Spinal cord (tissue), 9 donors: ENCODE measurements at regions not wholly inside any gene's neighbourhood (a gene's known extent, or its start where the extent isn't known, plus 50 kb on each side); places are given as distances from the start of the nearest gene placed in this dataset.

Experiments used
- DNase-seq, 6 donors: peaks; one replicate each; pipeline versions ENCODE4 v3.0.0 to v3.0.0-alpha.2; 2013 to 2015; ENCODE audit warnings: low spot score in 6 of 6, low read depth in 4 of 6
- H3K27ac ChIP-seq: one replicate; pipeline ENCODE4 v1.5.1; 2013; ENCODE audit warnings: low read depth, low read length, control low read depth
- H3K27me3 ChIP-seq: one replicate; pipeline ENCODE4 v1.6.1; 2013; ENCODE audit warnings: low read length; ENCODE audit not compliant: control insufficient read depth, insufficient read depth
- H3K36me3 ChIP-seq: one replicate; pipeline ENCODE4 v1.6.1; 2013; ENCODE audit warnings: low read length; ENCODE audit not compliant: control insufficient read depth, insufficient read depth
- H3K4me1 ChIP-seq: one replicate; pipeline ENCODE4 v1.6.1; 2013; ENCODE audit warnings: low read length; ENCODE audit not compliant: control insufficient read depth, insufficient read depth
- H3K4me3 ChIP-seq: one replicate; pipeline ENCODE4 v1.5.1; 2013; ENCODE audit warnings: low read depth, low read length, control low read depth
- H3K9me3 ChIP-seq: one replicate; pipeline ENCODE4 v1.6.1; 2013; ENCODE audit warnings: low read length; ENCODE audit not compliant: control insufficient read depth, insufficient read depth
- WGBS: methylation state at CpG from one replicate; pipeline ENCODE4 v1.1.5; 2013; ENCODE audit warnings: missing lambda C conversion rate; ENCODE audit not compliant: insufficient coverage; 5-methylcytosine and 5-hydroxymethylcytosine counted together
- donor health status: healthy.

DNA sequence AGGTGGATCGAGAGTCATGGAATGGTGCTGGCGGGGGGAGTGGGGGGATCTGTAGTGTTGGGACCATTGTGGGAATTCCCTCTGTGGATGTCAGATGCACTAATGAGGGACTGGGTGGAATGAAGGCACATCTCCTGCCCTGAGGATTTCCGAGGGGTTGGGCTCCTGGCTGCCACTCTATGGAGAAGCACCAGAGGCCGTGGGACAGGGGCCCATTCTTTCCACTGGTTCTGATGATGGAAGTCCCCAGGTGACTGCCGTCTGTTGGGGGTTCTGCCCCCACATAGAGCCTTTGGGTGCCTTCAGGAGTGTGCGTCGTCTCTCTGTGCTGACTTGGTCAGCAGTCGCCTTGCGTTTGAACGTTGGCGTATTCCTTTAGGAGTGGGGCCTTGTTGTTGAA lies 202.9 kb downstream of the GLRX3 start:
- 96% methylated on average over 5 of the region's 11 CpGs for WGBS
- Histone ChIP-seq H3K27me3 (no peaks in the 10 kb centered on the region), H3K36me3 (no peaks in the 10 kb centered on the region)

GRCh38 chr10:130339911-130340310 lies 203.7 kb downstream of the GLRX3 start:
- Histone ChIP-seq H3K9me3 (no peaks in the 10 kb centered on the region), H3K4me3 (no peak overlapping the region), H3K27me3 (no peaks in the 10 kb centered on the region), H3K27ac (no peak overlapping the region), H3K4me1 (peaks cover 7% of the 10 kb centered on the region), H3K36me3 (no peaks in the 10 kb centered on the region)
- DNase-seq = no peak
- 61% methylated on average over 7 of the region's 7 CpGs for WGBS

More for the DNA sequence above, 202.9 kb downstream of the GLRX3 start:
- no peak for DNase-seq
- Histone ChIP-seq H3K27ac (no peak overlapping the region), H3K4me1 (peaks cover 7% of the 10 kb centered on the region), H3K9me3 (no peaks in the 10 kb centered on the region), H3K4me3 (no peak overlapping the region)

GRCh38 chr10:130340816-130341215 lies 204.6 kb downstream of the GLRX3 start:
- H3K36me3 ChIP-seq = no peaks in the 10 kb centered on the region
- no peak for DNase-seq
- WGBS = 75% methylated on average over 5 of the region's 5 CpGs
- H3K9me3 ChIP-seq = no peaks in the 10 kb centered on the region
- no peak overlapping the region for H3K4me3 ChIP-seq
- H3K4me1 ChIP-seq = peaks cover 7% of the 10 kb centered on the region
- no peaks in the 10 kb centered on the region for H3K27me3 ChIP-seq
- H3K27ac ChIP-seq = no peak overlapping the region

GRCh38 chr10:130341356-130341755 lies 205.2 kb downstream of the GLRX3 start:
- Histone ChIP-seq H3K9me3 (no peaks in the 10 kb centered on the region), H3K4me1 (peaks cover 7% of the 10 kb centered on the region), H3K36me3 (no peaks in the 10 kb centered on the region), H3K27me3 (no peaks in the 10 kb centered on the region), H3K27ac (no peak overlapping the region), H3K4me3 (no peak overlapping the region)
- DNase-seq = peak in 2 of 6 donors; percentile 47 to 78
- 21% methylated on average over 5 of the region's 6 CpGs for WGBS

- Histone ChIP-seq H3K27me3 (no peaks in the 10 kb centered on the region), H3K9me3 (no peaks in the 10 kb centered on the region), H3K27ac (no peak overlapping the region), H3K36me3 (no peaks in the 10 kb centered on the region), H3K4me3 (no peak overlapping the region), H3K4me1 (no peaks in the 10 kb centered on the region)
- no CpG with 5 or more reads among the region's 1 CpG for WGBS
- peak in 1 of 6 donors; percentile 57 for DNase-seq
Observed at GRCh38 chr10:130345728-130346127, 209.5 kb downstream of the GLRX3 start.

- H3K4me3 ChIP-seq = no peak overlapping the region
- no peak overlapping the region for H3K27ac ChIP-seq
- no peaks in the 10 kb centered on the region for H3K4me1 ChIP-seq
- no peaks in the 10 kb centered on the region for H3K9me3 ChIP-seq
- H3K27me3 ChIP-seq = no peaks in the 10 kb centered on the region
- 86% methylated on average over 2 of the region's 3 CpGs for WGBS
- no peaks in the 10 kb centered on the region for H3K36me3 ChIP-seq
- no peak for DNase-seq
Observed at GRCh38 chr10:130350996-130351395, 214.8 kb downstream of the GLRX3 start.

DNA sequence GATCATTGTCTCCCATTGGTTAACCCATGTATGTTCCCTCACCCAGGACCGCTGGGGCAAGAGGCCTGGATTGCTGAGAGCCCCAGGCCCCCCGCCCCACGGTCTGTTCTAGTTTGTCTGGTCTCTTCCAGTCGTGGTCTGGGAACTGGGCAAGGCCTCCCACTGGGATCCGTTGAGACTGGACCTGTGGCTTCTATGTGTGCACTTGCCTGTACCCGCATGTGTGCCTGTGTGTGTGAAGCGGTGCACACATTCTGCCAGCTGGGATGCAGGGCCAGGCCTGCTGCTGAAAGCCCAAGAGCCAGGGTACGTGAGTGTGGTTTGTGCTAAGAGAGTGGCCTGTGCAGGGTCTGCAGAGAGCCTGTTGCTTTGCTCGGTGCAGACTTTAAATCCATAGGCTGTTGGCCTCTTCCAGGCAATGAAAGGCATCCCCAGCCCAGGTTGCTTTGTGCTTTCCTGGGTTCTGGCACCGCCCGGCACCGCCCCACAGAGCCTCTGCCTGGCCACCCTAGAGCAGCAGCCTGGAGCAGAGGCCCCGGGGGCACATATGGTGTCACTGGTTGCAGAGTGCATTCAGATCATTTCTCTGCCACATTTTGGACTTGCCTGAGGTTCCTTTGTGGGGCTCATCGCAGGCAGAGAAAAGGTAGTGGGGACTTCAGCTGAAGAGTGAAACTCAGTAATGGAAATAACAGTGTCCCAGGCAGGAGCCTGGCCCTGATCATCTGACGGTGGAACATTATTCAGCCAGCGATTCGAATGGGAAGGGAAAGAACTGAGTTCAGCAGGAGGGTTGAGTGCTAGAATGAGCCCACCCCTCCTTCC lies 215.5 kb downstream of the GLRX3 start:
- H3K4me3 ChIP-seq = no peak overlapping the region
- no peak for DNase-seq
- H3K4me1 ChIP-seq = no peaks in the 10 kb centered on the region
- WGBS = 85% methylated on average over 17 of the region's 17 CpGs
- H3K36me3 ChIP-seq = no peaks in the 10 kb centered on the region
- no peak overlapping the region for H3K27ac ChIP-seq
- no peaks in the 10 kb centered on the region for H3K27me3 ChIP-seq
- no peaks in the 10 kb centered on the region for H3K9me3 ChIP-seq

GRCh38 chr10:130352291-130352645 lies 216.1 kb downstream of the GLRX3 start:
- no peaks in the 10 kb centered on the region for H3K9me3 ChIP-seq
- H3K4me1 ChIP-seq = no peaks in the 10 kb centered on the region
- H3K27me3 ChIP-seq = no peaks in the 10 kb centered on the region
- no peak for DNase-seq
- no peak overlapping the region for H3K4me3 ChIP-seq
- WGBS = 48% methylated on average over 6 of the region's 9 CpGs
- no peaks in the 10 kb centered on the region for H3K36me3 ChIP-seq
- H3K27ac ChIP-seq = no peak overlapping the region

- Histone ChIP-seq H3K4me3 (no peak overlapping the region), H3K27ac (no peak overlapping the region), H3K4me1 (no peaks in the 10 kb centered on the region), H3K9me3 (no peaks in the 10 kb centered on the region), H3K36me3 (no peaks in the 10 kb centered on the region), H3K27me3 (no peaks in the 10 kb centered on the region)
- peak in 1 of 6 donors; percentile 40 for DNase-seq
- WGBS = 75% methylated on average over 6 of the region's 10 CpGs
Observed at GRCh38 chr10:130353928-130354572, 217.9 kb downstream of the GLRX3 start.

GRCh38 chr10:130354573-130354954 lies 218.4 kb downstream of the GLRX3 start:
- Histone ChIP-seq H3K9me3 (no peaks in the 10 kb centered on the region), H3K27ac (no peak overlapping the region), H3K4me3 (no peak overlapping the region), H3K4me1 (no peaks in the 10 kb centered on the region), H3K36me3 (no peaks in the 10 kb centered on the region), H3K27me3 (no peaks in the 10 kb centered on the region)
- DNase-seq = no peak
- 69% methylated on average over 5 of the region's 8 CpGs for WGBS
